PFSK-1 (cell line): ENCODE measurements at regions not wholly inside any gene's neighbourhood (a gene's known extent, or its start where the extent isn't known, plus 50 kb on each side); places are given as distances from the start of the nearest gene placed in this dataset.

ENCODE experiments used
- POLR2AphosphoS5 ChIP-seq: IDR thresholded peaks from 2 replicates; pipeline ENCODE4 v1.6.1; 2012; ENCODE audit warnings: low read depth, mild to moderate bottlenecking, control low read depth, low read length, moderate library complexity
- REST ChIP-seq, 2 experiments: IDR thresholded peaks; 2 replicates each; pipeline versions ENCODE4 v1.6.1 to v1.8.0; 2011 to 2012; ENCODE audit warnings: low read depth in 2 of 2, low read length in 2 of 2, control low read depth in 1 of 2, inconsistent platforms in 1 of 2, mild to moderate bottlenecking in 1 of 2, moderate library complexity in 1 of 2; ENCODE audit not compliant: insufficient read depth in 1 of 2
- SIN3A ChIP-seq: IDR thresholded peaks from 2 replicates; pipeline ENCODE4 v1.6.1; 2012; ENCODE audit warnings: mild to moderate bottlenecking, low read length, moderate library complexity, borderline replicate concordance; ENCODE audit not compliant: insufficient read depth
- TAF1 ChIP-seq: IDR thresholded peaks from 2 replicates; pipeline ENCODE4 v1.6.1; 2012; ENCODE audit warnings: low read length, control low read depth, borderline replicate concordance; ENCODE audit not compliant: insufficient read depth

- no peak for TF ChIP-seq REST (IDR thresholded peaks at IDR 0.05; ENCODE audit: insufficient read depth in 1 of 2, low read depth in 2 of 2, low read length in 2 of 2)
- no peak for TF ChIP-seq POLR2AphosphoS5
- TF ChIP-seq TAF1: no peak
- no peak for TF ChIP-seq SIN3A
These were observed 276.9 kb upstream of the RAB6C start for GRCh38 chr2:129702416-129703176.
